ENCODE measurements at regions not wholly inside any gene's neighbourhood (a gene's known extent, or its start where the extent isn't known, plus 50 kb on each side); places are given as distances from the start of the nearest gene placed in this dataset.

DNA sequence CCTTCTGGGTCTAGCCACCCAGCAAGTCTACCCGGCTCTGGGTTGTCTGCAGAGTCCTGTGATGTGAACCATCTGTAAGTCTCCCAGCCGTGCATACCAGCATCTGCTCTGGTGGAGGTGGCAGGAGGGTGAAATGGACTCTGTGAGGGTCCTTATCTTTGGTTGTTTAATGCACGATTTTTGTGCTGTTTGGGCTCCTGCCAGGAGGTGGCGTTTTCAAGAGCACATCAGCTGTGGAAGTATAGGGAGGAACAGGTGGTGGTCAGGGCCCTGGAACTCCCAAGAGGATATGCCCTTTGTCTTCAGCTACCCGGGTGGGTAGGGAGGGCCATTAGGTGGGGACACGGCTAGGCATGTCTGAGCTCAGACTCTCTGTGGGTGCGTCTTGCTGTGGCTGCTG lies 66.5 kb upstream of the ZFP42 start:
- TF ChIP-seq CTCF (IDR thresholded peaks at IDR 0.05; ENCODE audit: insufficient read depth, low read depth, low read length, missing control alignments), result peak; percentile 7
- DNase-seq (ENCODE audit: low read depth), result no peak
- H3K4me3 ChIP-seq (ENCODE audit: low read length), result no peak overlapping the region

- no peak for DNase-seq (ENCODE audit: low read depth)
- no peak for TF ChIP-seq CTCF (IDR thresholded peaks at IDR 0.05; ENCODE audit: insufficient read depth, low read depth, low read length, missing control alignments)
- no peak overlapping the region for H3K4me3 ChIP-seq (ENCODE audit: low read length)
These were observed 60.8 kb upstream of the ZFP42 start for GRCh38 chr4:187934766-187935165.

GRCh38 chr4:187937557-187937956 lies 58.0 kb upstream of the ZFP42 start:
- no peak for DNase-seq (ENCODE audit: low read depth)
- no peak for TF ChIP-seq CTCF (IDR thresholded peaks at IDR 0.05; ENCODE audit: insufficient read depth, low read depth, low read length, missing control alignments)
- no peak overlapping the region for H3K4me3 ChIP-seq (ENCODE audit: low read length)

DNA sequence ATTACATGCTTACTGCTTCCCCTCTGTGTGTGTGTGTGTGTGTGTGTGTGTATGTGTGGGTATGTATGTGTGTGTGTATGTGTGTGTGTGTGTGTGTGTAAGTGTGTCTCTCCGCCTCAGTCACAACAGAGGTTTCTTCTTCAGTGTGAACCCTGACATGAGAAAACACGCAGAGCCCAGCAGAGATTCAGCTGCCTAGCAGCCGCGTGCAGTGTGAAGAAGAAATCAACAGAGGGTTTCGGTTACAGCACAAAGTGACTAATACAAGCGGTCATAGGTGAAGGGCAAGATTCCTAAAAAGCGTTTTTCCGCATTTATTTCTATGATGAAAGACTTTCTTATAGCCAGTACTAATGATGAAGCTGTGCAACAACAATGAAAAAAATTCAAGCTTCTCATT lies 55.3 kb upstream of the ZFP42 start:
- no peak overlapping the region for H3K4me3 ChIP-seq (ENCODE audit: low read length)
- no peak for TF ChIP-seq CTCF (IDR thresholded peaks at IDR 0.05; ENCODE audit: insufficient read depth, low read depth, low read length, missing control alignments)
- no peak for DNase-seq (ENCODE audit: low read depth)

- H3K4me3 ChIP-seq (ENCODE audit: low read length), result no peak overlapping the region
- DNase-seq (ENCODE audit: low read depth), result no peak
- no peak for TF ChIP-seq CTCF (IDR thresholded peaks at IDR 0.05; ENCODE audit: insufficient read depth, low read depth, low read length, missing control alignments)
These were observed 52.6 kb upstream of the ZFP42 start for GRCh38 chr4:187942968-187943367.

DNA sequence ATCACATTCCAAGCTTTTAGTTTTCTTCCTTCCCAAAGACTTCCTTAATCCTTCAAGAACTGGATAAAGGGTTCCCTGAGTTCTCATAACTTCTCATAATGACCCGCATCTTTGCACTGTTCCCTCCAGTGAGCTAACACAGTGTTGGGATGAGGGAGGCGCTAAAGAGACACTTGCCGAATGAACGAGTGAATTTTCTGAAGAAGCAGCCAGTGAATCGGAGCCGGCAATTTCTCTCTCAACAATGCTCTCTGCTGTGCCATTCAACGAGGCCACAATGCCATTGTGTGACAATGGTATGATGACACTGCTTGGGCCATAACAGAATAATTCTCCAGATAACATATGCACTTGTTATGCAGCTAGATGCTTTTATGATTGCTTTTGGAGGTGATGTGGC lies 51.4 kb upstream of the ZFP42 start:
- no peak for TF ChIP-seq CTCF (IDR thresholded peaks at IDR 0.05; ENCODE audit: insufficient read depth, low read depth, low read length, missing control alignments)
- DNase-seq (ENCODE audit: low read depth), result no peak
- H3K4me3 ChIP-seq (ENCODE audit: low read length), result no peak overlapping the region
